Endothelial cell of umbilical vein (primary cell): ENCODE measurements at regions not wholly inside any gene's neighbourhood (a gene's known extent, or its start where the extent isn't known, plus 50 kb on each side); places are given as distances from the start of the nearest gene placed in this dataset.

ENCODE experiments used
- BruUV-seq: library from RNA; stranded (reverse); fragments of 400-500 nt; replicated peaks from 2 replicates; lab custom pipeline; 2021; lab: Mats Ljungman, UMichigan
- CTCF ChIA-PET: fragments of 300-600, 350-600 bp; sonication (Branson Sonifier 250); formaldehyde crosslinking; loops from one replicate; lab custom pipeline; 2021; ENCODE audit warnings: antibody characterized with exemption, inconsistent platforms; lab: Charles Lee
- POLR2A ChIA-PET: fragments of 300-600, 350-600 bp; sonication (Branson Sonifier 250); formaldehyde crosslinking; loops from one replicate; lab custom pipeline; 2021; ENCODE audit warnings: antibody characterized with exemption, inconsistent platforms; lab: Charles Lee
- DNase-seq: peaks from one replicate; pipeline ENCODE4 v3.0.0-alpha.2; 2011; ENCODE audit warnings: low read depth, low spot score
- FAIRE-seq: peaks from 2 replicates; lab custom pipeline; 2011; peaks lifted over from hg19 to GRCh38; lab: Jason Lieb, UNC
- H2AFZ ChIP-seq: 2 replicates; pipeline ENCODE4 v1.6.0; 2012; ENCODE audit warnings: low read depth, low read length, control low read depth, inconsistent platforms
- H3K27ac ChIP-seq: 2 replicates; pipeline ENCODE4 v1.5.1; 2011; ENCODE audit warnings: low read depth, mild to moderate bottlenecking, control low read depth, low read length, moderate library complexity; ENCODE audit not compliant: insufficient read depth
- H3K27me3 ChIP-seq, 2 experiments: 2 replicates each; pipeline versions ENCODE4 v1.6.0 to v1.6.1; 2011; ENCODE audit warnings: low read length in 2 of 2, mixed read lengths in 1 of 2; ENCODE audit not compliant: control insufficient read depth in 2 of 2, insufficient read depth in 2 of 2
- H3K36me3 ChIP-seq, 2 experiments: 2 replicates in 1 of 2; 3 replicates in 1 of 2; pipeline ENCODE4 v1.5.1; 2011; ENCODE audit warnings: low read length in 2 of 2, mild to moderate bottlenecking in 1 of 2, moderate library complexity in 1 of 2; ENCODE audit not compliant: control insufficient read depth in 2 of 2, insufficient read depth in 2 of 2; ENCODE audit errors: extremely low read depth in 1 of 2
- H3K4me1 ChIP-seq: 3 replicates; pipeline ENCODE4 v1.5.1; 2011; ENCODE audit warnings: mild to moderate bottlenecking, low read length; ENCODE audit not compliant: control insufficient read depth, insufficient read depth; ENCODE audit errors: extremely low read depth
- H3K4me2 ChIP-seq: 2 replicates; pipeline ENCODE4 v1.6.1; 2011; ENCODE audit warnings: low read length, control low read depth, mixed read lengths; ENCODE audit not compliant: insufficient read depth
- H3K4me3 ChIP-seq, 3 experiments: fragments of 200-600 bp in 1 of 3; sonication (generic), shearing (Covaris generic) in 1 of 3; replicated peaks in 1 of 3; 2 replicates each; pipeline ENCODE4 v1.5.1; 2011 to 2016; ENCODE audit warnings: control low read depth in 3 of 3, low read length in 3 of 3, mild to moderate bottlenecking in 2 of 3, inconsistent platforms in 1 of 3, low read depth in 1 of 3, moderate library complexity in 1 of 3; ENCODE audit not compliant: insufficient read depth in 1 of 3
- H3K79me2 ChIP-seq: 2 replicates; pipeline ENCODE4 v1.6.0; 2012; ENCODE audit warnings: low read length, inconsistent platforms; ENCODE audit not compliant: control insufficient read depth, insufficient read depth
- H3K9ac ChIP-seq: replicated peaks from 2 replicates; pipeline ENCODE3; 2011; ENCODE audit warnings: low read length, control low read depth; ENCODE audit not compliant: insufficient read depth; ENCODE audit errors: extremely low read depth
- H3K9me1 ChIP-seq: replicated peaks from 3 replicates; pipeline ENCODE4 v1.6.0; 2011; ENCODE audit warnings: mild to moderate bottlenecking, low read length; ENCODE audit not compliant: control insufficient read depth, insufficient read depth; ENCODE audit errors: extremely low read depth
- H3K9me3 ChIP-seq: replicated peaks from 2 replicates; pipeline ENCODE4 v1.5.1; 2012; ENCODE audit warnings: low read length, inconsistent platforms; ENCODE audit not compliant: control insufficient read depth, insufficient read depth
- H4K20me1 ChIP-seq: replicated peaks from 2 replicates; pipeline ENCODE3; 2011; ENCODE audit warnings: mild to moderate bottlenecking, low read length; ENCODE audit not compliant: control insufficient read depth, insufficient read depth; ENCODE audit errors: extremely low read depth
- CTCF ChIP-seq, 2 donors: IDR thresholded peaks; 1 replicate in 1 of 2; 2 replicates in 1 of 2; pipeline ENCODE4 v1.5.1; 2011; ENCODE audit warnings: low read length in 2 of 2, mild to moderate bottlenecking in 2 of 2, moderate library complexity in 2 of 2, control low read depth in 1 of 2, inconsistent platforms in 1 of 2, low read depth in 1 of 2; ENCODE audit not compliant: insufficient read depth in 1 of 2; ENCODE audit errors: extremely low read depth in 1 of 2
- EZH2 ChIP-seq: IDR thresholded peaks from 2 replicates; pipeline ENCODE4 v1.6.1; 2012; ENCODE audit warnings: borderline replicate concordance, low read depth, mild to moderate bottlenecking, moderate library complexity, low read length, inconsistent platforms; ENCODE audit not compliant: severe bottlenecking
- GATA2 ChIP-seq: IDR thresholded peaks from 2 replicates; pipeline ENCODE4 v1.7.0; 2011; ENCODE audit warnings: low read depth, mild to moderate bottlenecking, moderate library complexity, mixed read lengths, low read length; ENCODE audit not compliant: insufficient read length, insufficient read depth
- JUN ChIP-seq: IDR thresholded peaks from 2 replicates; pipeline ENCODE4 v1.6.1; 2011; ENCODE audit warnings: borderline replicate concordance, low read depth; ENCODE audit not compliant: insufficient read length, insufficient read depth
- MAX ChIP-seq: IDR thresholded peaks from 2 replicates; pipeline ENCODE4 v1.6.1; 2011; ENCODE audit not compliant: insufficient read depth, insufficient read length
- MYC ChIP-seq: IDR thresholded peaks from one replicate; pipeline ENCODE4 v1.6.1; 2011; ENCODE audit warnings: mild to moderate bottlenecking, low read depth, low read length
- POLR2A ChIP-seq: IDR thresholded peaks from 2 replicates; pipeline ENCODE4 v1.6.1; 2012; ENCODE audit warnings: low read depth, mild to moderate bottlenecking, control low read depth, low read length
- POLR2AphosphoS5 ChIP-seq: IDR thresholded peaks from 2 replicates; pipeline ENCODE4 v1.6.1; 2012; ENCODE audit warnings: low read depth, mild to moderate bottlenecking, control low read depth, low read length, moderate library complexity; ENCODE audit not compliant: insufficient read depth
- dilution Hi-C: fragments of 300-500 bp; cut with MboI; formaldehyde crosslinking; loops from one replicate; pipeline ENCODE4 v1.15.0; 2019; ENCODE audit warnings: low sequenced_read_pairs; ENCODE audit not compliant: extremely low pct_ligation_motif_present
- intact Hi-C: fragments of 100-400 bp; cut with micrococcal nuclease; formaldehyde crosslinking; loops from one replicate; pipeline ENCODE4 v1.10.0; 2022

- no peaks in the 10 kb centered on the region for H3K36me3 ChIP-seq
- CTCF ChIA-PET: no interaction called here
- dilution Hi-C loops: no loop called here
- peaks cover 0 to 2% of the 10 kb centered on the region in 2 experiments for H3K27me3 ChIP-seq
- no peaks in the 10 kb centered on the region for H4K20me1 ChIP-seq
- no peaks in the 10 kb centered on the region for H3K9me1 ChIP-seq
- no peak overlapping the region for H3K4me2 ChIP-seq
- FAIRE-seq: no peak
- no peak overlapping the region for H3K27ac ChIP-seq
- no peaks in the 10 kb centered on the region for H3K79me2 ChIP-seq
- POLR2A ChIA-PET: no interaction called here
- no peak for DNase-seq
- no peak overlapping the region for H3K4me3 ChIP-seq
- no peaks in the 10 kb centered on the region for H3K4me1 ChIP-seq
- no peak overlapping the region for H2AFZ ChIP-seq
- no peaks in the 10 kb centered on the region for H3K9me3 ChIP-seq
- no TSS peak for BruUV-seq
- H3K9ac ChIP-seq: no peak overlapping the region
- TF ChIP-seq POLR2A: no peak
- no peak for TF ChIP-seq POLR2AphosphoS5
- no peak for TF ChIP-seq JUN
- no peak for TF ChIP-seq MYC
- TF ChIP-seq GATA2: no peak
- no peak for TF ChIP-seq EZH2
- TF ChIP-seq MAX: no peak
- intact Hi-C loops: no loop called here
Measured at GRCh38 chr15:69830430-69830829, 267.3 kb downstream of the TLE3 start.

DNA sequence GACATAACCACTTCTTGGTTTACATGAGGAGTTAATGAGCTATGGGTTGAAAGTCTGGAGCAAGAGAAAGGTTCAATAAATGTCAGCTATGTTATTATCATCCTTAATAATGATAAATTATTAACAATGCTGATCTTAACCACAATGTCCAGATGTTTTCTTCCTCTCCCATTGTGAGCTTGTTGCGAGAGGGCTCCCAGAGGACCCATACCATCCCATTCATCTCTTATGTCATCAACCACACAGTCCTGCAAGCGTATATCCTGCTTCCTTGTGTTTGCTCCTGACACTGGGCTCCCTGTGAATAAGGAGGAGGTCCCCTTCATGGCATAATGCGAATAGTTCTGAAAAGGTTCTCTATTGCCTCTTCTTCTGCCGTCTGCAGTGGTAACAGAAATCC, 266.8 kb downstream of the TLE3 start:
- H2AFZ ChIP-seq: no peak overlapping the region
- DNase-seq (no peak), FAIRE-seq (no peak)
- H4K20me1 ChIP-seq: no peaks in the 10 kb centered on the region
- no peak overlapping the region for H3K27ac ChIP-seq
- TF ChIP-seq POLR2A (no peak), CTCF (IDR thresholded peaks at IDR 0.05; ENCODE audit: extremely low read depth in 1 of 2, insufficient read depth in 1 of 2, low read depth in 1 of 2, low read length in 2 of 2) (no peak), EZH2 (no peak), POLR2AphosphoS5 (no peak), GATA2 (no peak), MAX (no peak), JUN (no peak)
- no peaks in the 10 kb centered on the region for H3K36me3 ChIP-seq
- no peaks in the 10 kb centered on the region for H3K79me2 ChIP-seq
- H3K4me2 ChIP-seq: no peak overlapping the region
- no peaks in the 10 kb centered on the region for H3K9me3 ChIP-seq
- no peak overlapping the region for H3K4me3 ChIP-seq
- no peaks in the 10 kb centered on the region for H3K4me1 ChIP-seq
- no peak overlapping the region for H3K9ac ChIP-seq
- intact Hi-C loops: no loop called here
- dilution Hi-C loops: no loop called here
- ChIA-PET POLR2A (no interaction called here), CTCF (no interaction called here)
- H3K9me1 ChIP-seq: no peaks in the 10 kb centered on the region
- H3K27me3 ChIP-seq: no peaks in the 10 kb centered on the region
- no TSS peak for BruUV-seq
